ENCODE measurements at regions not wholly inside any gene's neighbourhood (a gene's known extent, or its start where the extent isn't known, plus 50 kb on each side); places are given as distances from the start of the nearest gene placed in this dataset.

GRCh38 chr1:55579332-55580001 lies 364.3 kb upstream of the USP24 start:
- no peak for DNase-seq (ENCODE audit: low spot score)

- DNase-seq (ENCODE audit: low spot score) = no peak
Observed at GRCh38 chr1:55578646-55579045, 363.5 kb upstream of the USP24 start.

DNA sequence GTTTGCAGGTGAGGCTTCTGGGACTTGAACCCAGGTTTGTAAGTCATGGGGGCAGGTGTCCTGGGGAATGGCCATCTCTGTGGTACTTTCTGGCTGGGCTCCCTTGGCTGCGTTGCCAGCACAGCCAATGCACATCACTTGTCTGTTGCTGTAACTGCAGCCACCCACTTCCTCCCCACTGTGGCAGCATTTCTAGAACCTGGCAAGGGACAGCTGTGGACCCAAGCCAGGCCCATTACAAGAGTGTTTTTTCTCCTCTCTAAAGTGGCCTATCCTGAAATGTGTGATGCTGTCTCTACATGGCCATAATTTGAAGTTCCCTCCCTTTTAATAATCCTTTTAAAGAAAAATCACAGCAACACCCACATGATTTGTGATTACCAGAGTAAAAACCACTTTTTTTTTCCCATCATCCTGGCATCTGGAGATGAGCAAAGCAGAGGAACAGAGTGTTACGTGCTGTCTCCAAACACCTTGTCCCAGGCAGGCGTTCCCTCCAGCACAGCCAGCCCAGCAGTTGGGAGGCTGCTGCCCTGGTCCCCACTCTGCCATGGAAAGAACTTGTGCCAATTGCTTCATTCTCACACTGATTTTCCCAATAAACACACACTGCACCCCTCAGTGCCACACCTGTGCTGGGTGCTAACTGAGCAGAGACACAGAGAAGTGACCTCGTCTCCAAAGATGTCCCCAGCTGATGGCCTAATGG lies 360.6 kb upstream of the USP24 start:
- DNase-seq (ENCODE audit: low spot score) = no peak

GRCh38 chr1:55574691-55575225 lies 359.6 kb upstream of the USP24 start:
- DNase-seq (ENCODE audit: low spot score) = no peak

- DNase-seq (ENCODE audit: low spot score) = no peak
Observed at GRCh38 chr1:55572878-55573734, 357.9 kb upstream of the USP24 start.

- no peak for DNase-seq (ENCODE audit: low spot score)
Observed at GRCh38 chr1:55571767-55572166, 356.6 kb upstream of the USP24 start.

GRCh38 chr1:55569417-55569816 lies 354.3 kb upstream of the USP24 start:
- DNase-seq (ENCODE audit: low spot score) = no peak

GRCh38 chr1:55568732-55569131 lies 353.6 kb upstream of the USP24 start:
- no peak for DNase-seq (ENCODE audit: low spot score)

DNA sequence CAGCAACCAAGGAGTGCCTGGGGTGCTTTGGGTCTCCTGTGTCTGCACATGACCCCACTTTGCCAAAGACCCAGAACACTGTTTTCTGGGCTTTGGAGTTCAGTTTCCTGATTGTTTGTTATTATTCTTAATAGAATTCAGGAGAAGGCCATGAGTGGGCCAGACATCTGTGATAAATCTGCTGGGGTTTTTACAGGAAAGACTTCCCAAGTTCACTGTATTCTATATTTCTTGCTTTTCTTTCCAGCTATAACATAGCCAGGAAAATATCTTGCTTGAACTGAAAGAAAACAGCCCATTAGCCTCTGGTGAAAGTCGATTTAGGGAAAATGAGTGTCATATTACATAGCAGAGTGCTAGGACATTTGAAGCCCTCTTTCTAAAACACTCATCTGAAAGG lies 345.1 kb upstream of the USP24 start:
- no peak for DNase-seq (ENCODE audit: low spot score)

GRCh38 chr1:55559842-55560241 lies 344.7 kb upstream of the USP24 start:
- DNase-seq (ENCODE audit: low spot score) = no peak

DNA sequence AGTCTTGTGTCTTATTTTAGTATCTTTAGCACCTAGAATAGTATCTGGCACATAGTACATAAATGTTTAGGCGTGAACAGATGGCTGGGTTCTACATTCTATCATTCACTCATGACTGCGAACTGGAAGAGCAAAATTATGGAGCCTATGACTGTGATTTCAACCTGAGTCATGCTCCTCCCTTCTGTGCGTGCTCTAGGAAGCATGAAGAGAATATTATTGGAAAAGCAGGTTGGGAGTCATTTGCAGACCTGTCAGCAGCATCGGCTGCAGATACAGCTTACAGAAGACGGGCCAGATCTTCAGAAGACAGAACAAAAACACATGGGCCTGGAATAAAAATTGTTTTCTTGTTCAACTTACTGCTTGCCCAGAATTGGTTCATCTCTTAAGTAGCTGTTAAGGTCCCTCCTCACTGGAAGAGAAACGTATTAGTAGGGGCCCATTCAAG lies 344.0 kb upstream of the USP24 start:
- DNase-seq (ENCODE audit: low spot score) = no peak

DNA sequence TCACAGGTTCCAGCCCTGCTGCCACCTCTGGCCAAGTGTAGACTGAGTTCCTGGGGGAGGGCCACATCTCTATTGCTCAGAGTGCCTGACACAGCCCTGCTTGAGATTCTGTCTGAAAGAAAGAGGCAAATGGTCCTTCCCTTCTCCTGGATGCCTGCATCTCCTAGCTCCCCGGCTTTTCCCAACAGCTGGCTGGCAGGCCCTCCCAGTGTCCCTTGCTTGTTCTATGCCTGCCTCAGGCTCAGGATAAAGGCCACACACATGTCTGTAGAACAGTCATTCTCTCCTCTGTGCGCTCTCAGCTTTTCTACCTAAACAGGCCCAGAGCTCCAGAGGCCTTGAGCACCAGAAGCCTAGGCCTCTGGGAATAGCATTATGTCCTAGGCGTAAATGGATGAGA lies 343.4 kb upstream of the USP24 start:
- DNase-seq (ENCODE audit: low spot score) = no peak

DNA sequence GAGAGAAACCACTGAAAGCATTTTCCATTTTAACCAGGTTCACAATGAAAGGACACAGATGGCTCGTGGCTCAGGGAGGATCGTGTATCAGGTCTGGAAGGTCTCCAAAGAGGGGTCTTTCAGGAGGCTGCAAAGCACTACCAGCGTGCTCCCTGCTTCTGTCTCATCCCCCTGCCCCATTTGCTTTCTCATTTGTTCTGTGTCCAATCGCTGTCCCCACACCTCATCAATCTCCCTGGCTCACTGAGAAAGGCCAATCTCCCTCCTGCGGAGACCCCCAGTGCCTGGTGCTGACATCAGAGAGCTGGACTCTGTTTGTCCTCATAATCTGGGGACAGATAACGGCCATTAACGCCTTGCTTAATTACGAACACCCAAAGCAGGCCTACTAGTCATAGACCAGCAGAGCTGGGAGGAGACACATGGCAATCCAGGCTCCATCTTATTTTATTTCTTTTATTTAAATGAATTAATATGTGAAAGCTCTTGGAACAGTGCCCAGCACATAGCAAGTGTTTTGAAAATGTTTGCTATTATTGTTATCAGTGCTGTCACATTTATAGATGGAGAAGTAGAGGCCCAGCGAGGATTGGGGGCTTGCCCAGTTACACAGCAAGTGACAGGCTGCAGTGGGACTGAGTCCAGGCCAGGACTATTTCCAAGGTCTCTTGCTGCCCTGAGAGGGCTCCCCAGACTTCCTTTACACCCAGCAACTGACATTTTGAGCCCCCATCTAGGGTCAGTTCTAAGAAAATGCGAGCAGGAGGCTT lies 341.0 kb upstream of the USP24 start:
- DNase-seq (ENCODE audit: low spot score) = no peak

DNA sequence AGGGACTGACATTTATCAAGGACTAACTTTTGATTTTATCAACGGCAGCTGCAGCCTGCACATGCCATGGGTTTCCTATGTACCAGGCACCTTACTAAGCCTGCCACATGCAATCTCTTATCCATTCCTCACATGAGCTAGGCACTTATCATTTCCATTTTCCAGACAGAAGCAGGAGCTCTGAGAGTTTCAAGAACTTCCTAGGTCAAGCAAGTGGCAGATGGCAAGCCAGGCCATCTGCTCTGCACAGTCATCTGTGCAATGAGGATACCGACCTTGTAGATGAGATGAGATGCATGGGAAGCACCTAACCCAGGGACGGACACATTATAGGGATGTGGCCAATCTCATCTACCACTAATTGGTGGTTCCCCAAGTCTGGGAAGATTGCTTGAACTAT lies 339.4 kb upstream of the USP24 start:
- no peak for DNase-seq (ENCODE audit: low spot score)

- no peak for DNase-seq (ENCODE audit: low spot score)
Observed at GRCh38 chr1:55552636-55553035, 337.5 kb upstream of the USP24 start.

DNA sequence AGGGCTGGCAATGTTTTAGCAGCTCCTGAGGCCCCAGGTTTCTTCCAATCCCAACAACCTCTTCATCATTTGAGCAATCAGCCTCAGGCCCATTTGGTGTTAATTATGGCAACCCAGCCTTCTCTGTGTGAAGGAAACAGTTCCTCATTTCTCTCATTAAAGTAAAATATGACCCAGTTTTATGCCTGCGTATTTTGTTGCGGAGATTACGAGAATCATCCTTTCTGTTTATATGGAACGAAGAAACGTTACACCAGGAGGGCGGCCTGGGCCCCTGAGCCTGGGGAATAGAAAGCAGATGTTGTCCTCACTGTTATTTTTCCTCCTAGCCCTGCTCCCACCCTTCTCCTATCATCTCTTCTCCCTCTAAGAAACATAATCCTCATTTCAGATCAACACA lies 332.2 kb upstream of the USP24 start:
- DNase-seq (ENCODE audit: low spot score) = no peak

DNA sequence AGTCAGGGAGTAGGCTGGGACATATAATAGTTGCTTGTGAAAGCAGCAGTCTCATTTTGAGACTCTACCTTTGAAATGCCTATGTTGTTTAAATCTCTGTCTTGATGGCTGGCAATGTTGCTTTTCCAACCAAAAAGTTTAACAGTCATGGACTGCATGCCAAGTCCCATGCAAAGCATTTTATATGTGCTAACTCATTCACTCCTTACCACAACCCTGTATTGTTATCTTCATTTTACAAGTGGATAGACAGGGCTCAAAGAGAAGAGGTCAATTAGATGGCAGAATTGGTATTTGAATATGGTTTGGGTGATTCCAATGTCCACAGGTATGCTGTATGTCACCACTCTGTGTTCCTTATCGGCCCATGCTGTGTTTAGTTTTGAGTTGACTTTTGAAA lies 331.4 kb upstream of the USP24 start:
- no peak for DNase-seq (ENCODE audit: low spot score)

- no peak for DNase-seq (ENCODE audit: low spot score)
Observed at GRCh38 chr1:55544826-55545225, 329.7 kb upstream of the USP24 start.

GRCh38 chr1:55542901-55543504 lies 327.8 kb upstream of the USP24 start:
- DNase-seq (ENCODE audit: low spot score) = no peak

DNA sequence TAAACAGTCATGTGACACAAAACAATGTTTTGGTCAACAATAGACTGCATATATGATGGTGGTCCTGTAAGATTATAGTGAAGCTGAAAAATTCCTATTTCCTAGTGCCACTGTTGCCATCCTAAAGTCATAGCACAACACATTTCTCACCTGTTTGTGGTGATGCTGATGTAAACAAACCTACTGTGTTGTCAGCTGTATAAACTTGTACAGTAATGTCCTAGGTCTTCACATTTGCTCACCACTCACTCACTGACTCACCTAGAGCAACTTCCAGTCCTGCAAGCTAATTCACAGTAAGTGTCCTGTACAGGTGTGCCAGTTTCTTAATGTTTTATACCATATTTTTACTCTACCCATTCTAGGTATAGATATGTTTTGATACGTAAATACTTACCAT lies 326.1 kb upstream of the USP24 start:
- no peak for DNase-seq (ENCODE audit: low spot score)

Data from CD4-positive, alpha-beta T cell treated with Interleukin-6 at 100 ng/mL for 8 hours (primary cell).